ENCODE measurements at regions not wholly inside any gene's neighbourhood (a gene's known extent, or its start where the extent isn't known, plus 50 kb on each side); places are given as distances from the start of the nearest gene placed in this dataset.
A peak's percentile ranks its signal among the peaks of the same experiment; 100 is the strongest.

- no peaks in the 10 kb centered on the region for H3K9me3 ChIP-seq (ENCODE audit: control insufficient read depth, low read length)
- peaks cover 22% of the 10 kb centered on the region for H3K4me1 ChIP-seq (ENCODE audit: control insufficient read depth, insufficient read depth, low read length, poor library complexity, severe bottlenecking)
- DNase-seq = no peak
- no peak overlapping the region for H3K4me3 ChIP-seq (ENCODE audit: insufficient read depth, low read depth, low read length, poor library complexity, severe bottlenecking)
- no peaks in the 10 kb centered on the region for H3K27me3 ChIP-seq (replicated peaks; ENCODE audit: control insufficient read depth, insufficient read depth, low read length, poor library complexity, severe bottlenecking)
- no peak overlapping the region for H3K27ac ChIP-seq (ENCODE audit: insufficient read depth, low read length, poor library complexity, severe bottlenecking)
- no peaks in the 10 kb centered on the region for H3K36me3 ChIP-seq (ENCODE audit: control insufficient read depth, insufficient read depth, low read length)
Observed at GRCh38 chr21:43364261-43364510, 62.7 kb downstream of the SIK1 start.

DNA sequence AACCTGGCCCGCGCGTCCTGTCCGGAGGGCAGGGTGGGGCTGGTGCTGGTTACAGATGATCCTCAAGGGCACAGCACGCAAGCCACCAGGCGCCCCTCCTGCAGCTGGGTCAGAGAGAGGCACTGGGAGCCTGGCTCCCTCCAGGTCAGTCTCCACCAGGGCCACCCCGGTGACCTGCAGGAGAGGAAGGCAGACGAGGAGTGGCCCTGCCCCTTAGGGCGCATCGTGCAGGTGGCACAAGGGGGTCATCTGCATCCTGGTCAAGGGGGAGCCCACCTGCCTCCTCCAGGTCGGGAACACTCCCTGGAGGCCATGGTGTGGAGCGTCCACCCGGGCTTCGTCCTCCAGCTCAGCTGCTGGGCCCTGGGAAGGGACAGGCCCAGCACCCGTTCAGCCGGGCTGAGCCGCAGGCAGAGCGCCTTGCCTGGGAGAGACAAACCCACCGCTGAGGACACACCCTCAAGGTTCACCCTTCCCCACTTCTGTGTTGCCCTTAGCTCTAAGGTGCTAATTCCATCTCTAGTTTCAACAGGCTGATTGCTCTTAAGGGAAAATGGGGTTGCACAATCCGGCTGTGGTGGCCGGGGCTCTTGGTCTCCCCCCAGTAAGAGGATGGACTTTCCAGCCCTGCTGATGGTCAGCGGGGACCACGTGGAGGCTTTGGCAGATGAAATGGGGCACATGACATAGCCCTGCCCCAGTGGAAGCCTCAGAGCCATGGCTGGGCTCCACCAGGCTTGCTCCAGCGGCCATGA, 63.2 kb downstream of the SIK1 start:
- Histone ChIP-seq H3K4me3 (ENCODE audit: insufficient read depth, low read depth, low read length, poor library complexity, severe bottlenecking) (no peak overlapping the region), H3K27ac (ENCODE audit: insufficient read depth, low read length, poor library complexity, severe bottlenecking) (no peak overlapping the region), H3K36me3 (ENCODE audit: control insufficient read depth, insufficient read depth, low read length) (no peaks in the 10 kb centered on the region), H3K4me1 (ENCODE audit: control insufficient read depth, insufficient read depth, low read length, poor library complexity, severe bottlenecking) (peaks cover 22% of the 10 kb centered on the region), H3K27me3 (replicated peaks; ENCODE audit: control insufficient read depth, insufficient read depth, low read length, poor library complexity, severe bottlenecking) (no peaks in the 10 kb centered on the region), H3K9me3 (ENCODE audit: control insufficient read depth, low read length) (no peaks in the 10 kb centered on the region)
- no peak for DNase-seq

DNA sequence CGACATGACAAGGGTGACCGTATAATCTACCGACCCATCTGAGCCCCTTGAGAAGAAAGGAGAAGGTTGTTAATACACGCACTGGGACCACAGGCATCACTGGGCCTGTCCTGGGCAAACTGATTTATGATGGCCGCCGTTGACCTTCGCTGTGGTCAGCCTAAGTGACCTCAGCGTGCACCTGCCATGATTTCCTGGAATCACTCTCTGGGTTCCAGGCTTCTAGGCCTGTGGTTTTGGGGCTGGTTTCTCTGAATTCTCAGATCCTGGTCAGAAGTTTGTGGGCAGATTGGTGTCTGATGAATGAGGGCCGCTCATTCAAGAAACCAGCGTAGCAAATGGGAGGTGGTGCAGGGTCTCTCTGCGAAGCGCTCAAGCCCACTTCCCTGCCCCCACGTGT, 64.0 kb downstream of the SIK1 start:
- H3K4me1 ChIP-seq (ENCODE audit: control insufficient read depth, insufficient read depth, low read length, poor library complexity, severe bottlenecking) = peaks cover 22% of the 10 kb centered on the region
- no peaks in the 10 kb centered on the region for H3K36me3 ChIP-seq (ENCODE audit: control insufficient read depth, insufficient read depth, low read length)
- DNase-seq = no peak
- no peaks in the 10 kb centered on the region for H3K27me3 ChIP-seq (replicated peaks; ENCODE audit: control insufficient read depth, insufficient read depth, low read length, poor library complexity, severe bottlenecking)
- H3K9me3 ChIP-seq (ENCODE audit: control insufficient read depth, low read length) = no peaks in the 10 kb centered on the region
- peak overlapping the region; percentile 32 for H3K4me3 ChIP-seq (ENCODE audit: insufficient read depth, low read depth, low read length, poor library complexity, severe bottlenecking)
- H3K27ac ChIP-seq (ENCODE audit: insufficient read depth, low read length, poor library complexity, severe bottlenecking) = peak overlapping the region; percentile 85

GRCh38 chr21:43362321-43362791, 64.6 kb downstream of the SIK1 start:
- H3K4me3 ChIP-seq (ENCODE audit: insufficient read depth, low read depth, low read length, poor library complexity, severe bottlenecking) = peak overlapping the region; percentile 32
- H3K4me1 ChIP-seq (ENCODE audit: control insufficient read depth, insufficient read depth, low read length, poor library complexity, severe bottlenecking) = peaks cover 22% of the 10 kb centered on the region
- no peaks in the 10 kb centered on the region for H3K36me3 ChIP-seq (ENCODE audit: control insufficient read depth, insufficient read depth, low read length)
- H3K9me3 ChIP-seq (ENCODE audit: control insufficient read depth, low read length) = no peaks in the 10 kb centered on the region
- DNase-seq = peak; percentile 59 to 75 (median 74)
- no peaks in the 10 kb centered on the region for H3K27me3 ChIP-seq (replicated peaks; ENCODE audit: control insufficient read depth, insufficient read depth, low read length, poor library complexity, severe bottlenecking)
- peak overlapping the region; percentile 85 for H3K27ac ChIP-seq (ENCODE audit: insufficient read depth, low read length, poor library complexity, severe bottlenecking)

DNA sequence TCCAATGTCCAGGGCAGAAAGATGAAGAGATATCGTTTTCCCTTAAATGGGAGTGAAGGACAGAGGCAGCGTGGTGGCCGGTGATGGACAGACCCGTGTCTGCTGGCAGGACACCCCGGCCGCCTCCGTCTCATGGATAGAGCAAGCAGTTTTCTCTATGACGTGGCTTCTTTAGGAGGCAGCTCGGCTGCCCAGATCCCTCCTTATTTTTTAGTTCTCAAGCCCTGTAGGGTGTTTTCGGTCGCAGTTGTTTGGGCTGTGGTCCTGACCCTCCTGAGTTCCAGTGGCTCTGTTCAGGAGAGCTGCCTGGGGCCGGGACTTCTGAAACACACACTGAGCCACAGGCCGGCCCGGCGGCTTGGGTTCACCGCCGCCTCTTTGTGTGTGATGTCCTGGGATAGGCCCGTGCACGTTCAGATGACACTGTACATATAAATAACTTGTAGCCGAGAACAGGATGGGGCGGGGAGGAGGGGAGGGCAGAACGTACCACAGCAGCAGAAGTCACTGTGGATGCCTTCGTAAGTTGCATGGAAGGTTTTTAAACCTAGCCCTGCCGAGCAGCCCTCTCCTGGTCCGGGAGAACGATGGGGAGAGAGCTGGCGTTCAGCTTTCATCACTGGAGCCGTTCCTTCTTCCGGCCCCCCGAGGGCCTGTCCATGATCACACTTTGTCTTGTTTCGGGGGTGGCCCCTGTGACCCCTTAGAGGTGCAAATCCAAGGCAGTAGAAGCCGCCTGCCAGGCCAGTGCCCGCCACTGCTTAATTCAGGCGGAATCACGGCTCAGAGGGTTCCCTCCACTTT, 65.2 kb downstream of the SIK1 start:
- Histone ChIP-seq H3K27ac (ENCODE audit: insufficient read depth, low read length, poor library complexity, severe bottlenecking) (peak overlapping the region; percentile 85), H3K27me3 (replicated peaks; ENCODE audit: control insufficient read depth, insufficient read depth, low read length, poor library complexity, severe bottlenecking) (no peaks in the 10 kb centered on the region), H3K36me3 (ENCODE audit: control insufficient read depth, insufficient read depth, low read length) (no peaks in the 10 kb centered on the region), H3K9me3 (ENCODE audit: control insufficient read depth, low read length) (no peaks in the 10 kb centered on the region), H3K4me3 (ENCODE audit: insufficient read depth, low read depth, low read length, poor library complexity, severe bottlenecking) (peak overlapping the region; percentile 32), H3K4me1 (ENCODE audit: control insufficient read depth, insufficient read depth, low read length, poor library complexity, severe bottlenecking) (peaks cover 22% of the 10 kb centered on the region)
- peak; percentile 10 to 28 (median 15) for DNase-seq

GRCh38 chr21:43361127-43361492, 65.8 kb downstream of the SIK1 start:
- no peak overlapping the region for H3K4me3 ChIP-seq (ENCODE audit: insufficient read depth, low read depth, low read length, poor library complexity, severe bottlenecking)
- no peak for DNase-seq

GRCh38 chr21:43360441-43361126, 66.3 kb downstream of the SIK1 start:
- H3K9me3 ChIP-seq (ENCODE audit: control insufficient read depth, low read length) = no peaks in the 10 kb centered on the region
- peaks cover 22% of the 10 kb centered on the region for H3K4me1 ChIP-seq (ENCODE audit: control insufficient read depth, insufficient read depth, low read length, poor library complexity, severe bottlenecking)
- H3K27me3 ChIP-seq (replicated peaks; ENCODE audit: control insufficient read depth, insufficient read depth, low read length, poor library complexity, severe bottlenecking) = no peaks in the 10 kb centered on the region
- no peaks in the 10 kb centered on the region for H3K36me3 ChIP-seq (ENCODE audit: control insufficient read depth, insufficient read depth, low read length)
- DNase-seq = no peak
- H3K4me3 ChIP-seq (ENCODE audit: insufficient read depth, low read depth, low read length, poor library complexity, severe bottlenecking) = no peak overlapping the region
- no peak overlapping the region for H3K27ac ChIP-seq (ENCODE audit: insufficient read depth, low read length, poor library complexity, severe bottlenecking)

More at GRCh38 chr21:43361127-43361492, 65.8 kb downstream of the SIK1 start:
- Histone ChIP-seq H3K9me3 (ENCODE audit: control insufficient read depth, low read length) (no peaks in the 10 kb centered on the region), H3K27me3 (replicated peaks; ENCODE audit: control insufficient read depth, insufficient read depth, low read length, poor library complexity, severe bottlenecking) (no peaks in the 10 kb centered on the region), H3K27ac (ENCODE audit: insufficient read depth, low read length, poor library complexity, severe bottlenecking) (peak overlapping the region; percentile 85), H3K4me1 (ENCODE audit: control insufficient read depth, insufficient read depth, low read length, poor library complexity, severe bottlenecking) (peaks cover 22% of the 10 kb centered on the region), H3K36me3 (ENCODE audit: control insufficient read depth, insufficient read depth, low read length) (no peaks in the 10 kb centered on the region)

GRCh38 chr21:43358940-43359822, 67.8 kb downstream of the SIK1 start:
- Histone ChIP-seq H3K27ac (ENCODE audit: insufficient read depth, low read length, poor library complexity, severe bottlenecking) (no peak overlapping the region), H3K9me3 (ENCODE audit: control insufficient read depth, low read length) (no peaks in the 10 kb centered on the region), H3K36me3 (ENCODE audit: control insufficient read depth, insufficient read depth, low read length) (no peaks in the 10 kb centered on the region), H3K4me1 (ENCODE audit: control insufficient read depth, insufficient read depth, low read length, poor library complexity, severe bottlenecking) (peaks cover 22% of the 10 kb centered on the region), H3K4me3 (ENCODE audit: insufficient read depth, low read depth, low read length, poor library complexity, severe bottlenecking) (no peak overlapping the region), H3K27me3 (replicated peaks; ENCODE audit: control insufficient read depth, insufficient read depth, low read length, poor library complexity, severe bottlenecking) (no peaks in the 10 kb centered on the region)
- DNase-seq = no peak

- H3K27me3 ChIP-seq (replicated peaks; ENCODE audit: control insufficient read depth, insufficient read depth, low read length, poor library complexity, severe bottlenecking) = no peaks in the 10 kb centered on the region
- no peak overlapping the region for H3K27ac ChIP-seq (ENCODE audit: insufficient read depth, low read length, poor library complexity, severe bottlenecking)
- no peaks in the 10 kb centered on the region for H3K9me3 ChIP-seq (ENCODE audit: control insufficient read depth, low read length)
- DNase-seq = no peak
- H3K4me1 ChIP-seq (ENCODE audit: control insufficient read depth, insufficient read depth, low read length, poor library complexity, severe bottlenecking) = peaks cover 21% of the 10 kb centered on the region
- no peak overlapping the region for H3K4me3 ChIP-seq (ENCODE audit: insufficient read depth, low read depth, low read length, poor library complexity, severe bottlenecking)
- H3K36me3 ChIP-seq (ENCODE audit: control insufficient read depth, insufficient read depth, low read length) = no peaks in the 10 kb centered on the region
Observed at GRCh38 chr21:43357715-43358430, 69.1 kb downstream of the SIK1 start.
